Astrocyte (in vitro differentiated cells and primary cell): ENCODE measurements at regions not wholly inside any gene's neighbourhood (a gene's known extent, or its start where the extent isn't known, plus 50 kb on each side); places are given as distances from the start of the nearest gene placed in this dataset.

Experiments used
- DNase-seq: peaks from one replicate; pipeline ENCODE4 v3.0.0-alpha.2; 2010; ENCODE audit warnings: low read depth
- FAIRE-seq: peaks from 2 replicates; lab custom pipeline; 2011; peaks lifted over from hg19 to GRCh38; lab: Jason Lieb, UNC
- H2AFZ ChIP-seq: 2 replicates; pipeline ENCODE4 v1.6.0; 2012; ENCODE audit warnings: low read depth, low read length, inconsistent platforms
- H3K27ac ChIP-seq: 2 replicates; pipeline ENCODE4 v1.5.1; 2011; ENCODE audit warnings: low read depth, low read length, inconsistent platforms
- H3K27me3 ChIP-seq: 2 replicates; pipeline ENCODE4 v1.6.0; 2011; ENCODE audit warnings: low read length, inconsistent platforms; ENCODE audit not compliant: insufficient read depth
- H3K36me3 ChIP-seq: 2 replicates; pipeline ENCODE4 v1.5.1; 2011; ENCODE audit warnings: low read length, inconsistent platforms; ENCODE audit not compliant: insufficient read depth
- H3K4me1 ChIP-seq: 2 replicates; pipeline ENCODE4 v1.5.1; 2011; ENCODE audit warnings: low read length, inconsistent platforms; ENCODE audit not compliant: insufficient read depth
- H3K4me2 ChIP-seq: 2 replicates; pipeline ENCODE4 v1.6.0; 2012; ENCODE audit warnings: low read length, inconsistent platforms
- H3K4me3 ChIP-seq: 2 replicates; pipeline ENCODE4 v1.5.1; 2011; ENCODE audit warnings: low read depth, mild to moderate bottlenecking, low read length, inconsistent platforms; ENCODE audit not compliant: insufficient read depth
- H3K79me2 ChIP-seq: 2 replicates; pipeline ENCODE4 v1.6.0; 2012; ENCODE audit warnings: mild to moderate bottlenecking, low read length, inconsistent platforms; ENCODE audit not compliant: insufficient read depth
- H3K9ac ChIP-seq: 2 replicates; pipeline ENCODE4 v1.6.0; 2012; ENCODE audit warnings: mild to moderate bottlenecking, low read length, inconsistent platforms
- H3K9me3 ChIP-seq: 2 replicates; pipeline ENCODE4 v1.5.1; 2012; ENCODE audit warnings: low read depth, mild to moderate bottlenecking, low read length, inconsistent platforms; ENCODE audit not compliant: insufficient read depth
- H4K20me1 ChIP-seq: 2 replicates; pipeline ENCODE4 v1.6.0; 2012; ENCODE audit warnings: low read length, inconsistent platforms; ENCODE audit not compliant: insufficient read depth
- H3K27ac Mint-ChIP-seq: one replicate; pipeline ENCODE4 v1.8.0; 2021; ENCODE audit warnings: mild to moderate bottlenecking, mixed read lengths; ENCODE audit not compliant: unreplicated experiment
- H3K27me3 Mint-ChIP-seq: one replicate; pipeline ENCODE4 v1.8.0; 2021; ENCODE audit warnings: low read depth, mixed read lengths; ENCODE audit not compliant: unreplicated experiment
- H3K36me3 Mint-ChIP-seq: one replicate; pipeline ENCODE4 v1.8.0; 2021; ENCODE audit warnings: low read depth, mixed read lengths; ENCODE audit not compliant: unreplicated experiment
- H3K4me1 Mint-ChIP-seq: one replicate; pipeline ENCODE4 v1.8.0; 2021; ENCODE audit warnings: low read depth, mixed read lengths; ENCODE audit not compliant: unreplicated experiment
- H3K4me3 Mint-ChIP-seq: one replicate; pipeline ENCODE4 v1.8.0; 2021; ENCODE audit warnings: mild to moderate bottlenecking, moderate library complexity, mixed read lengths; ENCODE audit not compliant: unreplicated experiment
- H3K9me3 Mint-ChIP-seq: one replicate; pipeline ENCODE4 v1.8.0; 2021; ENCODE audit warnings: mild to moderate bottlenecking, mixed read lengths; ENCODE audit not compliant: unreplicated experiment
- CTCF ChIP-seq: IDR thresholded peaks from 2 replicates; pipeline ENCODE4 v1.5.1; 2011; ENCODE audit warnings: low read depth, mild to moderate bottlenecking, inconsistent platforms, low read length, moderate library complexity; ENCODE audit not compliant: insufficient read depth
- EZH2 ChIP-seq: IDR thresholded peaks from 2 replicates; pipeline ENCODE4 v1.6.1; 2012; ENCODE audit warnings: mild to moderate bottlenecking, low read length, inconsistent platforms; ENCODE audit not compliant: insufficient read depth

GRCh38 chr1:70820995-70821394 is 226.6 kb downstream of the PTGER3 start:
- Histone ChIP-seq H3K9ac (no peak overlapping the region), H3K79me2 (no peaks in the 10 kb centered on the region), H4K20me1 (no peaks in the 10 kb centered on the region), H3K4me3 (no peak overlapping the region), H3K9me3 (no peaks in the 10 kb centered on the region), H3K4me2 (no peak overlapping the region), H3K4me1 (no peaks in the 10 kb centered on the region), H3K27me3 (no peaks in the 10 kb centered on the region), H3K36me3 (no peaks in the 10 kb centered on the region), H3K27ac (no peak overlapping the region), H2AFZ (no peak overlapping the region)
- Mint-ChIP-seq H3K9me3 (no peaks in the 10 kb centered on the region), H3K4me1 (no peaks in the 10 kb centered on the region), H3K4me3 (no peak overlapping the region), H3K36me3 (no peaks in the 10 kb centered on the region), H3K27ac (no peak overlapping the region), H3K27me3 (no peaks in the 10 kb centered on the region)
- DNase-seq (no peak), FAIRE-seq (no peak)
- TF ChIP-seq CTCF, result no peak
- TF ChIP-seq EZH2, result no peak

GRCh38 chr1:70826428-70826827 is 221.2 kb downstream of the PTGER3 start:
- Histone ChIP-seq H4K20me1 (no peaks in the 10 kb centered on the region), H3K36me3 (no peaks in the 10 kb centered on the region), H3K9me3 (no peaks in the 10 kb centered on the region), H3K4me3 (no peak overlapping the region), H3K27ac (no peak overlapping the region), H2AFZ (no peak overlapping the region), H3K4me1 (no peaks in the 10 kb centered on the region), H3K79me2 (no peaks in the 10 kb centered on the region), H3K4me2 (no peak overlapping the region), H3K9ac (no peak overlapping the region), H3K27me3 (no peaks in the 10 kb centered on the region)
- no peaks in the 10 kb centered on the region for H3K9me3 Mint-ChIP-seq
- FAIRE-seq, result no peak
- no peak overlapping the region for H3K27ac Mint-ChIP-seq
- H3K4me1 Mint-ChIP-seq, result no peaks in the 10 kb centered on the region
- TF ChIP-seq CTCF (no peak), EZH2 (no peak)
- H3K36me3 Mint-ChIP-seq, result no peaks in the 10 kb centered on the region
- DNase-seq, result no peak
- no peak overlapping the region for H3K4me3 Mint-ChIP-seq
- H3K27me3 Mint-ChIP-seq, result no peaks in the 10 kb centered on the region

GRCh38 chr1:70827030-70827429 is 220.6 kb downstream of the PTGER3 start:
- no peak overlapping the region for H3K27ac Mint-ChIP-seq
- H3K79me2 ChIP-seq, result no peaks in the 10 kb centered on the region
- FAIRE-seq (no peak), DNase-seq (no peak)
- no peak for TF ChIP-seq EZH2
- TF ChIP-seq CTCF, result no peak
- no peaks in the 10 kb centered on the region for H3K36me3 ChIP-seq
- H2AFZ ChIP-seq, result no peak overlapping the region
- H3K4me3 Mint-ChIP-seq, result no peak overlapping the region
- no peaks in the 10 kb centered on the region for H3K4me1 Mint-ChIP-seq
- no peaks in the 10 kb centered on the region for H3K27me3 Mint-ChIP-seq
- no peaks in the 10 kb centered on the region for H4K20me1 ChIP-seq
- H3K27me3 ChIP-seq, result no peaks in the 10 kb centered on the region
- H3K27ac ChIP-seq, result no peak overlapping the region
- H3K4me2 ChIP-seq, result no peak overlapping the region
- no peak overlapping the region for H3K4me3 ChIP-seq
- no peaks in the 10 kb centered on the region for H3K9me3 ChIP-seq
- H3K4me1 ChIP-seq, result no peaks in the 10 kb centered on the region
- no peaks in the 10 kb centered on the region for H3K9me3 Mint-ChIP-seq
- H3K9ac ChIP-seq, result no peak overlapping the region
- no peaks in the 10 kb centered on the region for H3K36me3 Mint-ChIP-seq
